H1 (cell line): ENCODE measurements at regions not wholly inside any gene's neighbourhood (a gene's known extent, or its start where the extent isn't known, plus 50 kb on each side); places are given as distances from the start of the nearest gene placed in this dataset.

Experiments used
- CTCF ChIA-PET: fragments of 300-600 bp; sonication (Branson Sonifier 250); formaldehyde crosslinking; loops from one replicate; lab custom pipeline; 2021; ENCODE audit not compliant: partially characterized antibody; lab: Charles Lee
- POLR2A ChIA-PET: fragments of 300-600 bp; sonication (Branson Sonifier 250); formaldehyde crosslinking; loops from one replicate; lab custom pipeline; 2021; ENCODE audit warnings: inconsistent platforms; ENCODE audit not compliant: partially characterized antibody; lab: Charles Lee
- DNase-seq, 2 experiments: peaks; one replicate each; pipeline versions ENCODE4 v3.0.0 to v3.0.0-alpha.2; 2010 to 2022; ENCODE audit warnings: low spot score in 2 of 2, low read depth in 1 of 2, mixed read lengths in 1 of 2
- FAIRE-seq: peaks from 2 replicates; lab custom pipeline; 2011; peaks lifted over from hg19 to GRCh38; lab: Jason Lieb, UNC
- H2AFZ ChIP-seq: 2 replicates; pipeline ENCODE4 v1.8.1; 2012; ENCODE audit warnings: low read length, inconsistent platforms
- H2AK5ac ChIP-seq: 2 replicates; pipeline ENCODE4 v1.6.1; 2013; ENCODE audit warnings: low read depth, low read length
- H2BK120ac ChIP-seq: replicated peaks from 2 replicates; pipeline ENCODE3; 2013; ENCODE audit warnings: low read depth, low read length, inconsistent platforms
- H2BK12ac ChIP-seq: 2 replicates; pipeline ENCODE4 v1.6.1; 2013; ENCODE audit warnings: low read depth, low read length
- H2BK15ac ChIP-seq: 2 replicates; pipeline ENCODE4 v1.6.1; 2013; ENCODE audit warnings: low read length
- H2BK20ac ChIP-seq: 2 replicates; pipeline ENCODE4 v1.6.1; 2013; ENCODE audit warnings: low read length
- H2BK5ac ChIP-seq: 2 replicates; pipeline ENCODE4 v1.6.1; 2013; ENCODE audit warnings: low read depth, low read length
- H3K14ac ChIP-seq: 2 replicates; pipeline ENCODE4 v1.6.1; 2013; ENCODE audit warnings: inconsistent platforms; ENCODE audit not compliant: insufficient read length
- H3K18ac ChIP-seq: 2 replicates; pipeline ENCODE4 v1.6.1; 2013; ENCODE audit warnings: low read length; ENCODE audit errors: extremely low read depth
- H3K23ac ChIP-seq: 2 replicates; pipeline ENCODE4 v1.6.1; 2013; ENCODE audit warnings: inconsistent platforms; ENCODE audit not compliant: insufficient read length
- H3K23me2 ChIP-seq: 2 replicates; pipeline ENCODE4 v1.6.1; 2013; ENCODE audit warnings: low read depth, low read length
- H3K27ac ChIP-seq: 2 replicates; pipeline ENCODE4 v1.6.1; 2011; ENCODE audit warnings: low read depth, low read length, inconsistent platforms
- H3K27me3 ChIP-seq, 4 experiments: replicated peaks in 1 of 4; 1 replicate in 1 of 4; 2 replicates in 3 of 4; pipeline versions ENCODE4 v1.6.1 to v1.8.1; 2011 to 2013; ENCODE audit warnings: low read length in 3 of 4, mild to moderate bottlenecking in 3 of 4, inconsistent platforms in 2 of 4, mixed read lengths in 2 of 4, moderate library complexity in 1 of 4; ENCODE audit not compliant: control insufficient read depth in 3 of 4, insufficient read depth in 3 of 4; ENCODE audit errors: extremely low read depth in 1 of 4
- H3K36me3 ChIP-seq, 4 experiments: 2 replicates each; pipeline versions ENCODE4 v1.6.1 to v1.8.1; 2011 to 2013; ENCODE audit warnings: mild to moderate bottlenecking in 4 of 4, low read length in 3 of 4, moderate library complexity in 2 of 4, control low read depth in 1 of 4, inconsistent platforms in 1 of 4; ENCODE audit not compliant: insufficient read depth in 4 of 4, control insufficient read depth in 2 of 4
- H3K4ac ChIP-seq: replicated peaks from 2 replicates; pipeline ENCODE3; 2013; ENCODE audit warnings: low read length, low read depth, mixed read lengths, inconsistent platforms; ENCODE audit not compliant: insufficient read length
- H3K4me1 ChIP-seq, 4 experiments: replicated peaks in 1 of 4; 1 replicate in 1 of 4; 2 replicates in 3 of 4; pipeline versions ENCODE4 v1.6.1 to v1.8.1; 2011 to 2013; ENCODE audit warnings: low read length in 3 of 4, inconsistent platforms in 2 of 4, mixed read lengths in 1 of 4; ENCODE audit not compliant: insufficient read depth in 4 of 4, control insufficient read depth in 3 of 4
- H3K4me2 ChIP-seq, 2 experiments: 2 replicates each; pipeline versions ENCODE4 v1.6.1 to v1.8.1; 2011 to 2013; ENCODE audit warnings: low read depth in 2 of 2, low read length in 2 of 2, control low read depth in 1 of 2, inconsistent platforms in 1 of 2, mild to moderate bottlenecking in 1 of 2; ENCODE audit not compliant: insufficient read depth in 1 of 2
- H3K4me3 ChIP-seq, 4 experiments: fragments of 200-600, 300-600 bp in 1 of 4; sonication (generic), shearing (Covaris generic), sonication (Bioruptor Twin) in 1 of 4; 2 replicates each; pipeline versions ENCODE4 v1.5.1 to v1.8.1; 2011 to 2016; ENCODE audit warnings: low read length in 4 of 4, low read depth in 3 of 4, control low read depth in 2 of 4, inconsistent platforms in 2 of 4, mild to moderate bottlenecking in 2 of 4, mixed read lengths in 1 of 4, moderate library complexity in 1 of 4; ENCODE audit not compliant: insufficient read depth in 2 of 4; ENCODE audit errors: extremely low read depth in 1 of 4
- H3K56ac ChIP-seq: replicated peaks from 2 replicates; pipeline ENCODE3; 2013; ENCODE audit warnings: low read depth, mild to moderate bottlenecking, mixed read lengths, low read length, inconsistent platforms; ENCODE audit not compliant: insufficient read length
- H3K79me1 ChIP-seq: 2 replicates; pipeline ENCODE4 v1.6.1; 2013; ENCODE audit warnings: low read depth, low read length, control low read depth
- H3K79me2 ChIP-seq, 2 experiments: 2 replicates each; pipeline versions ENCODE4 v1.6.1 to v1.8.1; 2012 to 2013; ENCODE audit warnings: low read length in 2 of 2, mild to moderate bottlenecking in 2 of 2, inconsistent platforms in 1 of 2; ENCODE audit not compliant: insufficient read depth in 2 of 2, control insufficient read depth in 1 of 2
- H3K9ac ChIP-seq, 4 experiments: replicated peaks in 1 of 4; 1 replicate in 1 of 4; 2 replicates in 3 of 4; pipeline versions ENCODE4 v1.6.1 to v1.8.1; 2011 to 2013; ENCODE audit warnings: low read depth in 3 of 4, low read length in 3 of 4, control low read depth in 2 of 4, mild to moderate bottlenecking in 2 of 4, moderate library complexity in 2 of 4, inconsistent platforms in 1 of 4; ENCODE audit errors: extremely low read depth in 1 of 4
- H3K9me3 ChIP-seq, 2 experiments: 2 replicates each; pipeline versions ENCODE4 v1.6.1 to v1.8.1; 2012 to 2013; ENCODE audit warnings: mild to moderate bottlenecking in 2 of 2, moderate library complexity in 2 of 2, control low read depth in 1 of 2, inconsistent platforms in 1 of 2, low read depth in 1 of 2, low read length in 1 of 2, mixed read lengths in 1 of 2; ENCODE audit not compliant: insufficient read depth in 2 of 2
- H4K20me1 ChIP-seq, 2 experiments: replicated peaks in 1 of 2; 2 replicates each; pipeline versions ENCODE3 to v1.8.1; 2011 to 2013; ENCODE audit warnings: inconsistent platforms in 2 of 2, low read length in 2 of 2, mild to moderate bottlenecking in 1 of 2; ENCODE audit not compliant: insufficient read depth in 2 of 2, control insufficient read depth in 1 of 2
- H4K5ac ChIP-seq: 2 replicates; pipeline ENCODE4 v1.6.1; 2013; ENCODE audit warnings: low read length, low read depth, mixed read lengths, inconsistent platforms; ENCODE audit not compliant: insufficient read length
- H4K8ac ChIP-seq: 2 replicates; pipeline ENCODE4 v1.8.0; 2013; ENCODE audit warnings: mild to moderate bottlenecking, moderate library complexity, low read length, inconsistent platforms; ENCODE audit not compliant: insufficient read depth; ENCODE audit errors: extremely low read depth
- H4K91ac ChIP-seq: replicated peaks from 2 replicates; pipeline ENCODE3; 2013; ENCODE audit warnings: low read length, mixed read lengths, inconsistent platforms; ENCODE audit not compliant: insufficient read length
- POLR2AphosphoS5 ChIP-seq: IDR thresholded peaks from 2 replicates; pipeline ENCODE4 v1.6.1; 2011; ENCODE audit warnings: low read depth, low read length
- TAF1 ChIP-seq: IDR thresholded peaks from 2 replicates; pipeline ENCODE4 v1.6.1; 2011; ENCODE audit warnings: mild to moderate bottlenecking, low read depth, low read length
- WGBS, 2 experiments: shearing (Covaris generic) in 1 of 2; methylation state at CpG; one replicate each; pipeline versions ENCODE4 v1.1.6 to v1.1.7; 2013 to 2015; ENCODE audit warnings: low lambda C conversion rate in 2 of 2, mixed read lengths in 2 of 2, inconsistent platforms in 1 of 2, low coverage in 1 of 2, missing lambda C conversion rate in 1 of 2; ENCODE audit not compliant: insufficient replicate concordance in 2 of 2, insufficient coverage in 1 of 2, insufficient read length in 1 of 2; ENCODE audit errors: extremely low coverage in 1 of 2, missing lambda C conversion rate in 1 of 2; 5-methylcytosine and 5-hydroxymethylcytosine counted together

- Histone ChIP-seq H4K8ac (no peak overlapping the region), H2AK5ac (no peak overlapping the region)
These were observed 410.4 kb upstream of the WWC1 start for GRCh38 chr5:167881041-167881440.

More at GRCh38 chr5:167881041-167881440, 410.4 kb upstream of the WWC1 start:
- H4K20me1 ChIP-seq, result no peaks in the 10 kb centered on the region
- no peaks in the 10 kb centered on the region for H3K9me3 ChIP-seq
- no peak overlapping the region for H2BK15ac ChIP-seq
- ChIA-PET CTCF (interaction anchor here (0.7 to 2.4 kb wide), 4 partner anchors 13 to 183 kb away, joined by 3 to 5 read pairs (median 4); no protein-coding TSS in a partner anchor), POLR2A (no interaction called here)
- H3K27ac ChIP-seq, result no peak overlapping the region
- no peaks in the 10 kb centered on the region for H3K27me3 ChIP-seq
- FAIRE-seq (no peak), DNase-seq (no peak)
- no peak overlapping the region for H3K56ac ChIP-seq
- no peak overlapping the region for H4K5ac ChIP-seq
- H3K4me1 ChIP-seq, result peaks cover 0 to 3% (median 1%) of the 10 kb centered on the region in 4 experiments; a peak in 3 of 7 replicates
- no peak overlapping the region for H3K4me3 ChIP-seq
- no peak overlapping the region for H2BK5ac ChIP-seq
- H3K9ac ChIP-seq, result no peak overlapping the region
- no peak overlapping the region for H2AFZ ChIP-seq
- no peak overlapping the region for H2BK20ac ChIP-seq
- H3K79me1 ChIP-seq, result no peaks in the 10 kb centered on the region
- TF ChIP-seq TAF1 (no peak), POLR2AphosphoS5 (no peak)
- 92% methylated on average over 1 of the region's 1 CpG; no CpG with 5 or more reads in 1 of the 2 experiments for WGBS, 2 experiments
- H3K36me3 ChIP-seq, result no peaks in the 10 kb centered on the region
- H2BK120ac ChIP-seq, result no peak overlapping the region
- H3K18ac ChIP-seq, result no peak overlapping the region
- H3K14ac ChIP-seq, result no peak overlapping the region
- no peak overlapping the region for H2BK12ac ChIP-seq
- no peak overlapping the region for H3K4me2 ChIP-seq
- H3K79me2 ChIP-seq, result no peaks in the 10 kb centered on the region
- no peak overlapping the region for H3K4ac ChIP-seq
- no peak overlapping the region for H4K91ac ChIP-seq
- no peaks in the 10 kb centered on the region for H3K23me2 ChIP-seq
- H3K23ac ChIP-seq, result no peak overlapping the region
